ENCODE measurements at regions not wholly inside any gene's neighbourhood (a gene's known extent, or its start where the extent isn't known, plus 50 kb on each side); places are given as distances from the start of the nearest gene placed in this dataset.
A peak's percentile ranks its signal among the peaks of the same experiment; 100 is the strongest.

GRCh38 chr16:80489173-80489572, 51.6 kb upstream of the DYNLRB2 start:
- no peak overlapping the region for H3K4me3 ChIP-seq (replicated peaks in 1 of 2; ENCODE audit: low read depth in 2 of 2, low read length in 2 of 2)
- no peak for DNase-seq (ENCODE audit: low read depth in 2 of 2)
- no peak for TF ChIP-seq CTCF (IDR thresholded peaks at IDR 0.05; ENCODE audit: low read depth, low read length)

GRCh38 chr16:80488167-80488566, 52.6 kb upstream of the DYNLRB2 start:
- no peak for TF ChIP-seq CTCF (IDR thresholded peaks at IDR 0.05; ENCODE audit: low read depth, low read length)
- no peak for DNase-seq (ENCODE audit: low read depth in 2 of 2)
- H3K4me3 ChIP-seq (replicated peaks in 1 of 2; ENCODE audit: low read depth in 2 of 2, low read length in 2 of 2) = no peak overlapping the region

GRCh38 chr16:80480664-80481063, 60.1 kb upstream of the DYNLRB2 start:
- no peak for DNase-seq (ENCODE audit: low read depth in 2 of 2)
- H3K4me3 ChIP-seq (replicated peaks in 1 of 2; ENCODE audit: low read depth in 2 of 2, low read length in 2 of 2) = no peak overlapping the region
- no peak for TF ChIP-seq CTCF (IDR thresholded peaks at IDR 0.05; ENCODE audit: low read depth, low read length)

GRCh38 chr16:80477838-80478237, 63.0 kb upstream of the DYNLRB2 start:
- H3K4me3 ChIP-seq (replicated peaks in 1 of 2; ENCODE audit: low read depth in 2 of 2, low read length in 2 of 2) = no peak overlapping the region
- no peak for DNase-seq (ENCODE audit: low read depth in 2 of 2)
- no peak for TF ChIP-seq CTCF (IDR thresholded peaks at IDR 0.05; ENCODE audit: low read depth, low read length)

GRCh38 chr16:80468029-80468428, 72.8 kb upstream of the DYNLRB2 start:
- no peak for DNase-seq (ENCODE audit: low read depth in 2 of 2)
- H3K4me3 ChIP-seq (replicated peaks in 1 of 2; ENCODE audit: low read depth in 2 of 2, low read length in 2 of 2) = no peak overlapping the region
- no peak for TF ChIP-seq CTCF (IDR thresholded peaks at IDR 0.05; ENCODE audit: low read depth, low read length)

GRCh38 chr16:80466024-80466987, 74.5 kb upstream of the DYNLRB2 start:
- DNase-seq (ENCODE audit: low read depth in 2 of 2) = peak; percentile 55 to 62
- H3K4me3 ChIP-seq (replicated peaks in 1 of 2; ENCODE audit: low read depth in 2 of 2, low read length in 2 of 2) = no peak overlapping the region
- peak; percentile 73 for TF ChIP-seq CTCF (IDR thresholded peaks at IDR 0.05; ENCODE audit: low read depth, low read length)
